ENCODE measurements at regions not wholly inside any gene's neighbourhood (a gene's known extent, or its start where the extent isn't known, plus 50 kb on each side); places are given as distances from the start of the nearest gene placed in this dataset.

DNA sequence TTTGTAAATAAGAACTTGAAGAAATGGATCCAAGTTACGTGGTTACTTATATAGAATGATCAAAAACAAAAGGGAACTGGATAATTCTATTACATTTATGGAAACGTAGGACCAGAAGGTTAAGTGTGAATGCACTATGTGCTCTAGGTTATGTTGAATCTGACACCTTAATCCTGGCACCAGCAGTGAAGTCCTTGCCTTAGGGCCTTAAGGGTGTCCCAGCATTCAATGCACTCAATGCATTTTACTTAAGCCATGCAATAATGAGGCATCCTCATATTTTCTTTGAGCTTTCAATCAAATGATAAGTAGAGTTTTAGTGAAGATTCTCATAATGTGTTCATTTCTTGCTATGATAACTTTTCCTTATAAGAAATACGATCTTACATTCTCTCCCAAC, 178.3 kb upstream of the AGR3 start:
- no peak for ATAC-seq
- H3K4me3 ChIP-seq: no peak overlapping the region
- no peak for DNase-seq
- no peaks in the 10 kb centered on the region for H3K9me3 ChIP-seq
- intact Hi-C loops (cut with DNase I, micrococcal nuclease): no loop called here
- H3K4me1 ChIP-seq (ENCODE audit: low read depth): no peaks in the 10 kb centered on the region
- no peaks in the 10 kb centered on the region for H3K36me3 ChIP-seq (ENCODE audit: low read depth)
- TF ChIP-seq, protein P1, sequence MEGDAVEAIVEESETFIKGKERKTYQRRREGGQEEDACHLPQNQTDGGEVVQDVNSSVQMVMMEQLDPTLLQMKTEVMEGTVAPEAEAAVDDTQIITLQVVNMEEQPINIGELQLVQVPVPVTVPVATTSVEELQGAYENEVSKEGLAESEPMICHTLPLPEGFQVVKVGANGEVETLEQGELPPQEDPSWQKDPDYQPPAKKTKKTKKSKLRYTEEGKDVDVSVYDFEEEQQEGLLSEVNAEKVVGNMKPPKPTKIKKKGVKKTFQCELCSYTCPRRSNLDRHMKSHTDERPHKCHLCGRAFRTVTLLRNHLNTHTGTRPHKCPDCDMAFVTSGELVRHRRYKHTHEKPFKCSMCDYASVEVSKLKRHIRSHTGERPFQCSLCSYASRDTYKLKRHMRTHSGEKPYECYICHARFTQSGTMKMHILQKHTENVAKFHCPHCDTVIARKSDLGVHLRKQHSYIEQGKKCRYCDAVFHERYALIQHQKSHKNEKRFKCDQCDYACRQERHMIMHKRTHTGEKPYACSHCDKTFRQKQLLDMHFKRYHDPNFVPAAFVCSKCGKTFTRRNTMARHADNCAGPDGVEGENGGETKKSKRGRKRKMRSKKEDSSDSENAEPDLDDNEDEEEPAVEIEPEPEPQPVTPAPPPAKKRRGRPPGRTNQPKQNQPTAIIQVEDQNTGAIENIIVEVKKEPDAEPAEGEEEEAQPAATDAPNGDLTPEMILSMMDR (IDR thresholded peaks at IDR 0.05): no peak

DNA sequence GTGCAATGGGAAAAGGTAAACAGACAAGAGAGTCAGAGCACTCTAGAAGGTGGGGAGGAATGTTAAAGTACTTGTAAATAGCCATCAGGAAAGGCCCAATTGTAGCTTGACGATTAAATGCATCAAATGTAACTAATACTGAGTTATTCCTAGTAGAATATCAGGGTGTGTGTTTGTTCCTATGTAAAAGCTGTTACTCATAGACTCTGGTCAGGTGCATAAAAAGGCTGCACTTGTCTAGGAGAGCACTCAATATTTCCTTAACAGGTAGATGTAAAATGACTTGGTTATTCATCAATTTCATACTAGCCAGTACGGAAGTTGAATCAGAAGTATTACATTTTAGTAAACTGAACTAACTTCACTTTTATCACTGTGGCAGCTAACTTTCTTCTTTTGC, 179.7 kb upstream of the AGR3 start:
- no peak overlapping the region for H3K4me3 ChIP-seq
- DNase-seq (no peak), ATAC-seq (no peak)
- intact Hi-C loops (cut with DNase I, micrococcal nuclease): no loop called here
- no peaks in the 10 kb centered on the region for H3K4me1 ChIP-seq (ENCODE audit: low read depth)
- no peaks in the 10 kb centered on the region for H3K36me3 ChIP-seq (ENCODE audit: low read depth)
- no peaks in the 10 kb centered on the region for H3K9me3 ChIP-seq
- TF ChIP-seq, protein P1 (IDR thresholded peaks at IDR 0.05): no peak

DNA sequence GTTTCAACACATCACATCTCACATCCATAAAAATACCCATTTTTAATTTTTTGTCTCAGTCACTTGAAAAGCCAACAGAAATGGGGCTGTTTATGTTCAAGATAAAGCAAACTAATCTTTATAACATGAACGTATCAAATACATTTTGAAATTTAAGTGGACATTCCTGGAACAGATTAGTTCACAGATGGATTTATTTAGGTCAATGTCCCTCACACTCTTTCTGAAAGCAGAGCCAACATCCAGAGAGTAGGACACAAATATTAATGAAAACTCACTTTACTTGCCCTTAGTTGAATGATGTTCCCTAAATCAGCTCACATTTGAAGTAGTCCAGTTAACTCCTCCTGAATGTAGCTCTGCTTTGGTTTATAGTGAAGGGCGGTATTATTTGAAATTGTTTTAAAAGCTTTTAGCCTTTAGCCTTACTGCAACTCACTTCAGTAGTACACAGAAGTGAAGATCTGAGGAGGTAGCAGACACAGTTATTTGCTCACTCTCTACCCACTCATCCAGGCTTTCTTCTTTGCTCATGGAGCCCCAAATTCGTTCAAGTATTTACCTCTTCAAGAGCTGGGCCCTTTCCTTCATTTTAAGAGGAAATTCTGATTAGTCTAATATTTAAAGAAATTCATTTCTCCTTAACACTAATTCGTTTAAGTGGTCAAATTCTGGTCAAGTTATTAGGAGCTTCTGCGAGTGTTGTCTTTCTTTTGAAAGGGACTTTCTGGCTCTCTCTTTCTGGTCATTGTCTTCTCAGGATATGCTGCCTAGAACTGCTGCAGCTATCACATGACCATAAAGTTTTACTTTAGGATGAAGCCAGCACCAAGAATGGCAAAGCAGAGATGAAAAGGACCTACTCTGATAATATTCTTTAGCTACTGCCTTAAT, 180.6 kb upstream of the AGR3 start:
- Histone ChIP-seq H3K4me3 (no peak overlapping the region), H3K36me3 (ENCODE audit: low read depth) (no peaks in the 10 kb centered on the region), H3K4me1 (ENCODE audit: low read depth) (no peaks in the 10 kb centered on the region), H3K9me3 (no peaks in the 10 kb centered on the region)
- ATAC-seq: no peak
- TF ChIP-seq, protein P1 (IDR thresholded peaks at IDR 0.05): no peak
- no peak for DNase-seq
- intact Hi-C loops (cut with DNase I, micrococcal nuclease): no loop called here

DNA sequence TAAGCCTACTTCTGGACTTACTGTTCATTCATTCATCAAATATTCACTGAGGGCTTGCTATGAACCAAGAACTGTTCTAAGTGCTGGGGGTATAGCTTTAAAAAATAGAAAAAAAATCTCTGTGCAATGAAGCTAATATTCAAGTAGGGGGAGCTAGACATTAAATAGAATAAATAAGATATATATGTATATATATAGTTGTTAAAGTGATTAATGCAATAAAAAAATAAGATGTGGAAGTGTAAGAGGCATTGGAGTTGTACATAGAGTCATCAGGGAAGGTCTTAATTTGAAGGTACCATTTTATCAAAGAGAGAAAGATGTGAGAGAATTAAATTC, 181.2 kb upstream of the AGR3 start:
- Histone ChIP-seq H3K4me3 (no peak overlapping the region), H3K36me3 (ENCODE audit: low read depth) (no peaks in the 10 kb centered on the region), H3K4me1 (ENCODE audit: low read depth) (no peaks in the 10 kb centered on the region), H3K9me3 (no peaks in the 10 kb centered on the region)
- TF ChIP-seq, protein P1 (IDR thresholded peaks at IDR 0.05): no peak
- DNase-seq (no peak), ATAC-seq (no peak)
- intact Hi-C loops (cut with DNase I, micrococcal nuclease): no loop called here

DNA sequence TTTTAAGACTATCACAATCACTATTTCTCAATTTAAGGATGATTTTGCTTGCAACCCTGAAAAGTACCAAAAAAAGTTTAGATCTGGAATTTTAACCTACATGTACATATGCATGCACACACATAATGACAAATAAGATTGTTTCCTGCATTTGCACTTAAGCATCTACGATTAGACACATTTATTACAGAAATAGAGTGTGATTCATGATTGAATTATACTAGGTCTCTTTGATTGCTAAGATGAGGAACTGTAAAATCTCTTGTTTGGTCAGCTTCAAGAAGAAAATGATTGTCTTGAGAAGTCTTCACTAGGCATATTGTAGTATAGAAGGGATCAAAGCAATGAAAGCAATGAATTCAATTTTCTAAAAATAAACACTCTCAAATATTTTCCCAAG, 185.9 kb upstream of the AGR3 start:
- Histone ChIP-seq H3K4me1 (ENCODE audit: low read depth) (no peaks in the 10 kb centered on the region), H3K4me3 (no peak overlapping the region), H3K36me3 (ENCODE audit: low read depth) (no peaks in the 10 kb centered on the region), H3K9me3 (no peaks in the 10 kb centered on the region)
- TF ChIP-seq, protein P1 (IDR thresholded peaks at IDR 0.05): no peak
- no peak for ATAC-seq
- no peak for DNase-seq
- intact Hi-C loops (cut with DNase I, micrococcal nuclease): no loop called here
